HepG2 (cell line): ENCODE measurements at regions not wholly inside any gene's neighbourhood (a gene's known extent, or its start where the extent isn't known, plus 50 kb on each side); places are given as distances from the start of the nearest gene placed in this dataset.

Experiments
- ATAC-seq: fragments of 200-7000 bp; cut with Tn5 transposase; 3 replicates; pipeline ENCODE4 v1.9.1; 2020; ENCODE audit warnings: mild to moderate bottlenecking, moderate library complexity
- BruUV-seq: library from RNA; stranded (reverse); fragments of 400-500 nt; replicated peaks from 2 replicates; lab custom pipeline; 2021; lab: Mats Ljungman, UMichigan
- CTCF ChIA-PET: fragments of 300-600 bp; formaldehyde crosslinking; extraction: SDS; loops from one replicate; lab custom pipeline; 2021; ENCODE audit warnings: low total read pairs, inconsistent platforms, low intra/inter-chr PET ratio; lab: Yijun Ruan, JAX
- POLR2A ChIA-PET: fragments of 350-600 bp; sonication (Branson Sonifier 250); formaldehyde crosslinking; loops from one replicate; lab custom pipeline; 2020; ENCODE audit warnings: antibody characterized with exemption, inconsistent platforms; lab: Yijun Ruan, JAX
- DNase-seq: peaks from one replicate; pipeline ENCODE4 v3.0.0-alpha.2; 2015; ENCODE audit warnings: low spot score
- FAIRE-seq: peaks from 3 replicates; lab custom pipeline; 2011; peaks lifted over from hg19 to GRCh38; lab: Jason Lieb, UNC
- H2AFZ ChIP-seq: one replicate; pipeline ENCODE4 v1.6.1; 2011; ENCODE audit warnings: low read length, inconsistent platforms
- H3K27ac ChIP-seq: fragments of 300-600 bp; 3 replicates; pipeline ENCODE4 v1.8.0; 2011; ENCODE audit warnings: mixed run types, mild to moderate bottlenecking, mixed read lengths, low read length, inconsistent platforms; ENCODE audit not compliant: insufficient read depth; ENCODE audit errors: extremely low read length
- H3K27me3 ChIP-seq, 2 experiments: fragments of 200-600 bp in 1 of 2; 2 replicates in 1 of 2; 3 replicates in 1 of 2; pipeline versions ENCODE4 v1.6.0 to v1.8.0; 2011; ENCODE audit warnings: low read length in 2 of 2, mild to moderate bottlenecking in 2 of 2, moderate library complexity in 2 of 2, inconsistent platforms in 1 of 2; ENCODE audit not compliant: insufficient read depth in 2 of 2, control insufficient read depth in 1 of 2
- H3K36me3 ChIP-seq, 2 experiments: fragments of 200-600 bp in 1 of 2; replicated peaks in 1 of 2; 2 replicates in 1 of 2; 3 replicates in 1 of 2; pipeline versions ENCODE4 v1.5.1 to v1.8.0; 2011; ENCODE audit warnings: low read length in 2 of 2, inconsistent platforms in 1 of 2; ENCODE audit not compliant: insufficient read depth in 2 of 2, control insufficient read depth in 1 of 2
- H3K4me1 ChIP-seq: 2 replicates; pipeline ENCODE4 v1.5.1; 2012; ENCODE audit warnings: low read length, inconsistent platforms; ENCODE audit not compliant: insufficient read depth
- H3K4me2 ChIP-seq: 2 replicates; pipeline ENCODE4 v1.6.0; 2011; ENCODE audit warnings: low read depth, low read length, inconsistent platforms
- H3K4me3 ChIP-seq, 3 experiments: fragments of 200-600 bp in 1 of 3; sonication (generic), shearing (Covaris generic) in 1 of 3; replicated peaks in 1 of 3; 2 replicates each; pipeline ENCODE4 v1.5.1; 2011 to 2016; ENCODE audit warnings: low read length in 3 of 3, inconsistent platforms in 2 of 3, low read depth in 2 of 3, mild to moderate bottlenecking in 2 of 3, control low read depth in 1 of 3, mixed read lengths in 1 of 3; ENCODE audit not compliant: insufficient read depth in 1 of 3
- H3K79me2 ChIP-seq: one replicate; pipeline ENCODE4 v1.6.1; 2011; ENCODE audit warnings: low read length, inconsistent platforms; ENCODE audit not compliant: insufficient read depth
- H3K9ac ChIP-seq: 2 replicates; pipeline ENCODE4 v1.6.0; 2011; ENCODE audit warnings: mild to moderate bottlenecking, low read depth, low read length, inconsistent platforms; ENCODE audit not compliant: insufficient read depth
- H3K9me3 ChIP-seq: 2 replicates; pipeline ENCODE4 v1.5.1; 2012; ENCODE audit warnings: mild to moderate bottlenecking, low read length
- H4K20me1 ChIP-seq: 2 replicates; pipeline ENCODE4 v1.6.0; 2011; ENCODE audit warnings: inconsistent platforms, mild to moderate bottlenecking, low read length, moderate library complexity; ENCODE audit not compliant: insufficient read depth
- ARNT2 ChIP-seq: sonication (generic); formaldehyde crosslinking; IDR thresholded peaks from 2 replicates; pipeline ENCODE4 v1.8.0; 2022; ENCODE audit warnings: mild to moderate bottlenecking, low read depth, missing genetic modification reagents, moderate library complexity
- DR1 ChIP-seq: sonication (generic); formaldehyde crosslinking; IDR thresholded peaks from 2 replicates; pipeline ENCODE4 v1.8.0; 2021; ENCODE audit warnings: mild to moderate bottlenecking, missing genetic modification reagents, inconsistent platforms
- GATAD1 ChIP-seq: IDR thresholded peaks from 2 replicates; pipeline ENCODE4 v1.6.1; 2016; ENCODE audit warnings: missing genetic modification reagents, missing compliant biosample characterization
- MIXL1 ChIP-seq: IDR thresholded peaks from 2 replicates; pipeline ENCODE4 v1.6.1; 2016
- PATZ1 ChIP-seq: sonication (generic); formaldehyde crosslinking; IDR thresholded peaks from 2 replicates; pipeline ENCODE4 v1.4.0; 2020; ENCODE audit warnings: missing genetic modification reagents
- PHF20 ChIP-seq: sonication (generic); formaldehyde crosslinking; IDR thresholded peaks from 2 replicates; pipeline ENCODE4 v1.5.0; 2020; ENCODE audit warnings: mild to moderate bottlenecking, missing genetic modification reagents
- SNAPC5 ChIP-seq: sonication (generic); formaldehyde crosslinking; IDR thresholded peaks from 2 replicates; pipeline ENCODE4 v1.8.1; 2023; ENCODE audit warnings: mild to moderate bottlenecking, missing genetic modification reagents, borderline replicate concordance
- TERF1 ChIP-seq: sonication (generic); formaldehyde crosslinking; IDR thresholded peaks from 2 replicates; pipeline ENCODE4 v1.8.0; 2022; ENCODE audit warnings: mild to moderate bottlenecking, missing genetic modification reagents, moderate library complexity
- ZNF34 ChIP-seq: sonication (generic); formaldehyde crosslinking; IDR thresholded peaks from 2 replicates; pipeline ENCODE4 v1.4.0; 2020; ENCODE audit warnings: mild to moderate bottlenecking, missing genetic modification reagents, borderline replicate concordance
- ZNF629 ChIP-seq: sonication (generic); formaldehyde crosslinking; conservative IDR thresholded peaks from 2 replicates; pipeline ENCODE4 v1.5.0; 2020; ENCODE audit warnings: missing genetic modification reagents
- WGBS: methylation state at CpG from one replicate; pipeline ENCODE4 v1.1.6; 2017; ENCODE audit warnings: low lambda C conversion rate; 5-methylcytosine and 5-hydroxymethylcytosine counted together
- in situ Hi-C: cut with HindIII; loops from 2 replicates; pipeline ENCODE4 v1.10.0; 2017; ENCODE audit warnings: low pct_unique_long_range_greater_than_20kb; ENCODE audit not compliant: extremely low pct_ligation_motif_present
- intact Hi-C: fragments of 100-400 bp; cut with micrococcal nuclease; formaldehyde crosslinking; loops from one replicate; pipeline ENCODE4 v1.10.0; 2022; ENCODE audit not compliant: unreplicated experiment

DNA sequence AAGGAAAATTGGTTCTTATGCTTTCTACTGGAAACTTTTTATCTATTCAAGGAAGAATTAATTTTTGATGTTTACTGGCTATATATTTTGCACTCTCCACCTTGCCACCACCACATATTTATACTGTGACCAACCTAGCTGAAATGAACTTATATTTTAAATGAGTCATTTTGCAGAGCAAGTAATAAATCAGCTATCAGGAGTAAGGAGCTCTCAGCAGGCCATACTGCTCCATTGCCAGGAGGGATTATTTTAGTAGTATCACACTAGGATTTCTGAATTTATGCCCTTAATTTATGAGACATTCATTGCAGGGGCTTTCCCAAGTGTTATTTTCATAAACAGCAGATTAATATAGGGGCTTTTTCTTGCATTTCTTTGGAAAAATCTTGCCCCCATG lies 125.8 kb upstream of the CYP1B1 start (continued):
- TF ChIP-seq PATZ1 (CRISPR knock-in tag) (no peak), ZNF34 (CRISPR knock-in tag) (no peak), ARNT2 (CRISPR knock-in tag) (no peak), TERF1 (CRISPR knock-in tag) (no peak), SNAPC5 (CRISPR knock-in tag) (no peak), PHF20 (CRISPR knock-in tag) (no peak), MIXL1 (CRISPR knock-in tag) (no peak), GATAD1 (CRISPR knock-in tag) (no peak)

DNA sequence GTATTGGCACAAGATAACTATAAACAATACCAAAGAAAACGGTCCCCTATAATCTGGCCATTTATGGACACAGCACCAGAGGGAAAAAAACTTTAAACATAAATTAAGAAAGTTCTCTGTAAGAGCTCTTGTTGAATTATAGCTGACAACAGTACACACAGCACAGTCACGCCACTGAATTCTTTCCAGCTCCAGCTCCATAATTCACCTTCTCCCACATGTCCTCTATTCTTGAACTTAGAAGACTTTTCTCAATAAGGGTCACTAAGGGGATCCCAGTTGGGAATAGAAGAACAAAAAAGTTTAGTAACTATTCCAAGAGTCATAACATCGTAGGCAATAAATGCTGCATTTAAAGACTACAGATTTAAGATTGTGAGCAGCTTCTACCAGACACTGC lies 124.6 kb upstream of the CYP1B1 start:
- Histone ChIP-seq H3K4me3 (no peak overlapping the region), H3K79me2 (no peaks in the 10 kb centered on the region), H3K9ac (no peak overlapping the region), H3K27ac (no peak overlapping the region), H3K36me3 (no peaks in the 10 kb centered on the region), H3K9me3 (no peaks in the 10 kb centered on the region), H3K4me2 (no peak overlapping the region), H2AFZ (no peak overlapping the region), H3K4me1 (no peaks in the 10 kb centered on the region), H4K20me1 (no peaks in the 10 kb centered on the region), H3K27me3 (peaks cover 0 to 14% of the 10 kb centered on the region in 2 experiments; a peak in 1 of 5 replicates)
- ChIA-PET POLR2A (no interaction called here), CTCF (no interaction called here)
- no TSS peak for BruUV-seq
- intact Hi-C loops (no loop called here), in situ Hi-C loops (no loop called here)
- WGBS, result 2% methylated on average over 3 of the region's 3 CpGs
- TF ChIP-seq DR1 (CRISPR knock-in tag) (no peak), ZNF629 (CRISPR knock-in tag) (no peak)
- FAIRE-seq, result no peak
- DNase-seq, result no peak
- no peak for ATAC-seq
